ENCODE measurements at regions not wholly inside any gene's neighbourhood (a gene's known extent, or its start where the extent isn't known, plus 50 kb on each side); places are given as distances from the start of the nearest gene placed in this dataset.

GRCh38 chr2:136209561-136210454, 91.9 kb upstream of the CXCR4 start:
- Histone ChIP-seq H3K27ac (ENCODE audit: low read depth, low read length) (no peak overlapping the region), H4K20me1 (ENCODE audit: insufficient read depth, low read length) (no peaks in the 10 kb centered on the region), H2AFZ (ENCODE audit: low read depth, low read length) (no peak overlapping the region), H3K36me3 (ENCODE audit: insufficient read depth, low read length) (no peaks in the 10 kb centered on the region), H3K79me2 (ENCODE audit: insufficient read depth, low read length) (no peaks in the 10 kb centered on the region), H3K4me1 (ENCODE audit: insufficient read depth, low read length) (no peaks in the 10 kb centered on the region), H3K9me3 (ENCODE audit: insufficient read depth, low read depth, low read length) (no peaks in the 10 kb centered on the region), H3K4me2 (ENCODE audit: low read length) (no peak overlapping the region), H3K4me3 (ENCODE audit: insufficient read depth, low read depth, low read length) (no peak overlapping the region), H3K27me3 (ENCODE audit: insufficient read depth, low read length) (no peaks in the 10 kb centered on the region), H3K9ac (ENCODE audit: low read length) (no peak overlapping the region)
- H3K9me3 Mint-ChIP-seq (ENCODE audit: unreplicated experiment) = peaks cover 7% of the 10 kb centered on the region
- H3K27ac Mint-ChIP-seq (ENCODE audit: unreplicated experiment) = no peak overlapping the region
- FAIRE-seq (no peak), DNase-seq (ENCODE audit: low read depth) (no peak)
- H3K4me1 Mint-ChIP-seq (ENCODE audit: low read depth, unreplicated experiment) = no peaks in the 10 kb centered on the region
- no peaks in the 10 kb centered on the region for H3K36me3 Mint-ChIP-seq (ENCODE audit: low read depth, unreplicated experiment)
- peaks cover 8% of the 10 kb centered on the region for H3K27me3 Mint-ChIP-seq (ENCODE audit: low read depth, unreplicated experiment)
- H3K4me3 Mint-ChIP-seq (ENCODE audit: unreplicated experiment) = no peak overlapping the region
- TF ChIP-seq CTCF (IDR thresholded peaks at IDR 0.05; ENCODE audit: insufficient read depth, low read depth, low read length) (no peak), EZH2 (IDR thresholded peaks at IDR 0.05; ENCODE audit: insufficient read depth, low read length) (no peak)

GRCh38 chr2:136208682-136209420, 90.9 kb upstream of the CXCR4 start:
- DNase-seq (ENCODE audit: low read depth) (no peak), FAIRE-seq (no peak)
- Mint-ChIP-seq H3K27ac (ENCODE audit: unreplicated experiment) (no peak overlapping the region), H3K4me3 (ENCODE audit: unreplicated experiment) (no peak overlapping the region), H3K36me3 (ENCODE audit: low read depth, unreplicated experiment) (no peaks in the 10 kb centered on the region), H3K4me1 (ENCODE audit: low read depth, unreplicated experiment) (no peaks in the 10 kb centered on the region), H3K27me3 (ENCODE audit: low read depth, unreplicated experiment) (peaks cover 8% of the 10 kb centered on the region), H3K9me3 (ENCODE audit: unreplicated experiment) (peaks cover 7% of the 10 kb centered on the region)
- H3K4me1 ChIP-seq (ENCODE audit: insufficient read depth, low read length) = no peaks in the 10 kb centered on the region
- no peaks in the 10 kb centered on the region for H3K79me2 ChIP-seq (ENCODE audit: insufficient read depth, low read length)
- H3K4me3 ChIP-seq (ENCODE audit: insufficient read depth, low read depth, low read length) = no peak overlapping the region
- H3K27ac ChIP-seq (ENCODE audit: low read depth, low read length) = no peak overlapping the region
- no peak overlapping the region for H2AFZ ChIP-seq (ENCODE audit: low read depth, low read length)
- no peak overlapping the region for H3K4me2 ChIP-seq (ENCODE audit: low read length)
- no peaks in the 10 kb centered on the region for H3K27me3 ChIP-seq (ENCODE audit: insufficient read depth, low read length)
- H4K20me1 ChIP-seq (ENCODE audit: insufficient read depth, low read length) = no peaks in the 10 kb centered on the region
- TF ChIP-seq CTCF (IDR thresholded peaks at IDR 0.05; ENCODE audit: insufficient read depth, low read depth, low read length) (no peak), EZH2 (IDR thresholded peaks at IDR 0.05; ENCODE audit: insufficient read depth, low read length) (no peak)
- H3K9me3 ChIP-seq (ENCODE audit: insufficient read depth, low read depth, low read length) = no peaks in the 10 kb centered on the region
- H3K9ac ChIP-seq (ENCODE audit: low read length) = no peak overlapping the region
- H3K36me3 ChIP-seq (ENCODE audit: insufficient read depth, low read length) = no peaks in the 10 kb centered on the region
